Esophagus muscularis mucosa (tissue), 4 donors: ENCODE measurements at regions not wholly inside any gene's neighbourhood (a gene's known extent, or its start where the extent isn't known, plus 50 kb on each side); places are given as distances from the start of the nearest gene placed in this dataset.

Experiments
- EP300 ChIP-seq: sonication (generic); formaldehyde crosslinking; IDR thresholded peaks from one replicate; pipeline ENCODE4 v1.6.1; 2017; ENCODE audit warnings: antibody characterized with exemption
- POLR2A ChIP-seq: fragments of 450-650 bp; IDR thresholded peaks from one replicate; pipeline ENCODE4 v1.6.1; 2017; ENCODE audit warnings: antibody characterized with exemption, moderate library complexity, mild to moderate bottlenecking, low read depth
- POLR2AphosphoS5 ChIP-seq, 2 donors: sonication (generic); formaldehyde crosslinking; IDR thresholded peaks; one replicate each; pipeline ENCODE4 v1.6.1; 2017; ENCODE audit warnings: antibody characterized with exemption in 2 of 2
- TF ChIP-seq, protein P1 (sequence below), 3 experiments: fragments of 200-600 bp in 2 of 3; fragments of 450-650 bp in 1 of 3; sonication (generic) in 2 of 3; IDR thresholded peaks; one replicate each; pipeline ENCODE4 v1.5.1; 2017 to 2019; ENCODE audit warnings: antibody characterized with exemption in 3 of 3, mild to moderate bottlenecking in 2 of 3, moderate library complexity in 1 of 3

GRCh38 chr9:90368928-90369327, 273.7 kb downstream of the DIRAS2 start:
- TF ChIP-seq POLR2A: no peak
- TF ChIP-seq, protein P1, sequence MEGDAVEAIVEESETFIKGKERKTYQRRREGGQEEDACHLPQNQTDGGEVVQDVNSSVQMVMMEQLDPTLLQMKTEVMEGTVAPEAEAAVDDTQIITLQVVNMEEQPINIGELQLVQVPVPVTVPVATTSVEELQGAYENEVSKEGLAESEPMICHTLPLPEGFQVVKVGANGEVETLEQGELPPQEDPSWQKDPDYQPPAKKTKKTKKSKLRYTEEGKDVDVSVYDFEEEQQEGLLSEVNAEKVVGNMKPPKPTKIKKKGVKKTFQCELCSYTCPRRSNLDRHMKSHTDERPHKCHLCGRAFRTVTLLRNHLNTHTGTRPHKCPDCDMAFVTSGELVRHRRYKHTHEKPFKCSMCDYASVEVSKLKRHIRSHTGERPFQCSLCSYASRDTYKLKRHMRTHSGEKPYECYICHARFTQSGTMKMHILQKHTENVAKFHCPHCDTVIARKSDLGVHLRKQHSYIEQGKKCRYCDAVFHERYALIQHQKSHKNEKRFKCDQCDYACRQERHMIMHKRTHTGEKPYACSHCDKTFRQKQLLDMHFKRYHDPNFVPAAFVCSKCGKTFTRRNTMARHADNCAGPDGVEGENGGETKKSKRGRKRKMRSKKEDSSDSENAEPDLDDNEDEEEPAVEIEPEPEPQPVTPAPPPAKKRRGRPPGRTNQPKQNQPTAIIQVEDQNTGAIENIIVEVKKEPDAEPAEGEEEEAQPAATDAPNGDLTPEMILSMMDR (IDR thresholded peaks at IDR 0.05): no peak
- TF ChIP-seq EP300: no peak
- TF ChIP-seq POLR2AphosphoS5 (IDR thresholded peaks at IDR 0.05): no peak
